Uterus (tissue), 2 donors: ENCODE measurements at regions not wholly inside any gene's neighbourhood (a gene's known extent, or its start where the extent isn't known, plus 50 kb on each side); places are given as distances from the start of the nearest gene placed in this dataset.

Source experiments
- CTCF ChIP-seq, 4 experiments: fragments of 200-600 bp in 2 of 4; fragments of 450-650 bp in 2 of 4; sonication (generic) in 2 of 4; IDR thresholded peaks; one replicate each; pipeline ENCODE4 v1.5.1; 2016 to 2019; ENCODE audit warnings: antibody characterized with exemption in 4 of 4, mild to moderate bottlenecking in 2 of 4, moderate library complexity in 1 of 4
- POLR2A ChIP-seq, 2 donors: fragments of 450-650 bp; IDR thresholded peaks; one replicate each; pipeline ENCODE4 v1.6.1; 2016; ENCODE audit warnings: antibody characterized with exemption in 2 of 2, mild to moderate bottlenecking in 1 of 2, moderate library complexity in 1 of 2

- TF ChIP-seq CTCF (IDR thresholded peaks at IDR 0.05) (no peak), POLR2A (IDR thresholded peaks at IDR 0.05) (no peak)
Observed at GRCh38 chr5:84682531-84682930, 297.9 kb upstream of the EDIL3 start.
